H1 (cell line): ENCODE measurements at regions not wholly inside any gene's neighbourhood (a gene's known extent, or its start where the extent isn't known, plus 50 kb on each side); places are given as distances from the start of the nearest gene placed in this dataset.

Experiments used
- CTCF ChIA-PET: fragments of 300-600 bp; sonication (Branson Sonifier 250); formaldehyde crosslinking; loops from one replicate; lab custom pipeline; 2021; ENCODE audit not compliant: partially characterized antibody; lab: Charles Lee
- POLR2A ChIA-PET: fragments of 300-600 bp; sonication (Branson Sonifier 250); formaldehyde crosslinking; loops from one replicate; lab custom pipeline; 2021; ENCODE audit warnings: inconsistent platforms; ENCODE audit not compliant: partially characterized antibody; lab: Charles Lee
- DNase-seq, 2 experiments: peaks; one replicate each; pipeline versions ENCODE4 v3.0.0 to v3.0.0-alpha.2; 2010 to 2022; ENCODE audit warnings: low spot score in 2 of 2, low read depth in 1 of 2, mixed read lengths in 1 of 2
- FAIRE-seq: peaks from 2 replicates; lab custom pipeline; 2011; peaks lifted over from hg19 to GRCh38; lab: Jason Lieb, UNC
- H2AFZ ChIP-seq: 2 replicates; pipeline ENCODE4 v1.8.1; 2012; ENCODE audit warnings: low read length, inconsistent platforms
- H2AK5ac ChIP-seq: 2 replicates; pipeline ENCODE4 v1.6.1; 2013; ENCODE audit warnings: low read depth, low read length
- H2BK120ac ChIP-seq: replicated peaks from 2 replicates; pipeline ENCODE3; 2013; ENCODE audit warnings: low read depth, low read length, inconsistent platforms
- H2BK12ac ChIP-seq: 2 replicates; pipeline ENCODE4 v1.6.1; 2013; ENCODE audit warnings: low read depth, low read length
- H2BK15ac ChIP-seq: 2 replicates; pipeline ENCODE4 v1.6.1; 2013; ENCODE audit warnings: low read length
- H2BK20ac ChIP-seq: 2 replicates; pipeline ENCODE4 v1.6.1; 2013; ENCODE audit warnings: low read length
- H2BK5ac ChIP-seq: 2 replicates; pipeline ENCODE4 v1.6.1; 2013; ENCODE audit warnings: low read depth, low read length
- H3K14ac ChIP-seq: 2 replicates; pipeline ENCODE4 v1.6.1; 2013; ENCODE audit warnings: inconsistent platforms; ENCODE audit not compliant: insufficient read length
- H3K18ac ChIP-seq: 2 replicates; pipeline ENCODE4 v1.6.1; 2013; ENCODE audit warnings: low read length; ENCODE audit errors: extremely low read depth
- H3K23ac ChIP-seq: 2 replicates; pipeline ENCODE4 v1.6.1; 2013; ENCODE audit warnings: inconsistent platforms; ENCODE audit not compliant: insufficient read length
- H3K23me2 ChIP-seq: 2 replicates; pipeline ENCODE4 v1.6.1; 2013; ENCODE audit warnings: low read depth, low read length
- H3K27ac ChIP-seq: 2 replicates; pipeline ENCODE4 v1.6.1; 2011; ENCODE audit warnings: low read depth, low read length, inconsistent platforms
- H3K27me3 ChIP-seq, 4 experiments: replicated peaks in 1 of 4; 1 replicate in 1 of 4; 2 replicates in 3 of 4; pipeline versions ENCODE4 v1.6.1 to v1.8.1; 2011 to 2013; ENCODE audit warnings: low read length in 3 of 4, mild to moderate bottlenecking in 3 of 4, inconsistent platforms in 2 of 4, mixed read lengths in 2 of 4, moderate library complexity in 1 of 4; ENCODE audit not compliant: control insufficient read depth in 3 of 4, insufficient read depth in 3 of 4; ENCODE audit errors: extremely low read depth in 1 of 4
- H3K36me3 ChIP-seq, 4 experiments: 2 replicates each; pipeline versions ENCODE4 v1.6.1 to v1.8.1; 2011 to 2013; ENCODE audit warnings: mild to moderate bottlenecking in 4 of 4, low read length in 3 of 4, moderate library complexity in 2 of 4, control low read depth in 1 of 4, inconsistent platforms in 1 of 4; ENCODE audit not compliant: insufficient read depth in 4 of 4, control insufficient read depth in 2 of 4
- H3K4ac ChIP-seq: replicated peaks from 2 replicates; pipeline ENCODE3; 2013; ENCODE audit warnings: low read length, low read depth, mixed read lengths, inconsistent platforms; ENCODE audit not compliant: insufficient read length
- H3K4me1 ChIP-seq, 4 experiments: replicated peaks in 1 of 4; 1 replicate in 1 of 4; 2 replicates in 3 of 4; pipeline versions ENCODE4 v1.6.1 to v1.8.1; 2011 to 2013; ENCODE audit warnings: low read length in 3 of 4, inconsistent platforms in 2 of 4, mixed read lengths in 1 of 4; ENCODE audit not compliant: insufficient read depth in 4 of 4, control insufficient read depth in 3 of 4
- H3K4me2 ChIP-seq, 2 experiments: 2 replicates each; pipeline versions ENCODE4 v1.6.1 to v1.8.1; 2011 to 2013; ENCODE audit warnings: low read depth in 2 of 2, low read length in 2 of 2, control low read depth in 1 of 2, inconsistent platforms in 1 of 2, mild to moderate bottlenecking in 1 of 2; ENCODE audit not compliant: insufficient read depth in 1 of 2
- H3K4me3 ChIP-seq, 4 experiments: fragments of 200-600, 300-600 bp in 1 of 4; sonication (generic), shearing (Covaris generic), sonication (Bioruptor Twin) in 1 of 4; 2 replicates each; pipeline versions ENCODE4 v1.5.1 to v1.8.1; 2011 to 2016; ENCODE audit warnings: low read length in 4 of 4, low read depth in 3 of 4, control low read depth in 2 of 4, inconsistent platforms in 2 of 4, mild to moderate bottlenecking in 2 of 4, mixed read lengths in 1 of 4, moderate library complexity in 1 of 4; ENCODE audit not compliant: insufficient read depth in 2 of 4; ENCODE audit errors: extremely low read depth in 1 of 4
- H3K56ac ChIP-seq: replicated peaks from 2 replicates; pipeline ENCODE3; 2013; ENCODE audit warnings: low read depth, mild to moderate bottlenecking, mixed read lengths, low read length, inconsistent platforms; ENCODE audit not compliant: insufficient read length
- H3K79me1 ChIP-seq: 2 replicates; pipeline ENCODE4 v1.6.1; 2013; ENCODE audit warnings: low read depth, low read length, control low read depth
- H3K79me2 ChIP-seq, 2 experiments: 2 replicates each; pipeline versions ENCODE4 v1.6.1 to v1.8.1; 2012 to 2013; ENCODE audit warnings: low read length in 2 of 2, mild to moderate bottlenecking in 2 of 2, inconsistent platforms in 1 of 2; ENCODE audit not compliant: insufficient read depth in 2 of 2, control insufficient read depth in 1 of 2
- H3K9ac ChIP-seq, 4 experiments: replicated peaks in 1 of 4; 1 replicate in 1 of 4; 2 replicates in 3 of 4; pipeline versions ENCODE4 v1.6.1 to v1.8.1; 2011 to 2013; ENCODE audit warnings: low read depth in 3 of 4, low read length in 3 of 4, control low read depth in 2 of 4, mild to moderate bottlenecking in 2 of 4, moderate library complexity in 2 of 4, inconsistent platforms in 1 of 4; ENCODE audit errors: extremely low read depth in 1 of 4
- H3K9me3 ChIP-seq, 2 experiments: 2 replicates each; pipeline versions ENCODE4 v1.6.1 to v1.8.1; 2012 to 2013; ENCODE audit warnings: mild to moderate bottlenecking in 2 of 2, moderate library complexity in 2 of 2, control low read depth in 1 of 2, inconsistent platforms in 1 of 2, low read depth in 1 of 2, low read length in 1 of 2, mixed read lengths in 1 of 2; ENCODE audit not compliant: insufficient read depth in 2 of 2
- H4K20me1 ChIP-seq, 2 experiments: replicated peaks in 1 of 2; 2 replicates each; pipeline versions ENCODE3 to v1.8.1; 2011 to 2013; ENCODE audit warnings: inconsistent platforms in 2 of 2, low read length in 2 of 2, mild to moderate bottlenecking in 1 of 2; ENCODE audit not compliant: insufficient read depth in 2 of 2, control insufficient read depth in 1 of 2
- H4K5ac ChIP-seq: 2 replicates; pipeline ENCODE4 v1.6.1; 2013; ENCODE audit warnings: low read length, low read depth, mixed read lengths, inconsistent platforms; ENCODE audit not compliant: insufficient read length
- H4K8ac ChIP-seq: 2 replicates; pipeline ENCODE4 v1.8.0; 2013; ENCODE audit warnings: mild to moderate bottlenecking, moderate library complexity, low read length, inconsistent platforms; ENCODE audit not compliant: insufficient read depth; ENCODE audit errors: extremely low read depth
- H4K91ac ChIP-seq: replicated peaks from 2 replicates; pipeline ENCODE3; 2013; ENCODE audit warnings: low read length, mixed read lengths, inconsistent platforms; ENCODE audit not compliant: insufficient read length
- POU5F1 ChIP-seq: IDR thresholded peaks from 2 replicates; pipeline ENCODE4 v1.6.1; 2011; ENCODE audit warnings: low read depth, mild to moderate bottlenecking, low read length, moderate library complexity
- WGBS, 2 experiments: shearing (Covaris generic) in 1 of 2; methylation state at CpG; one replicate each; pipeline versions ENCODE4 v1.1.6 to v1.1.7; 2013 to 2015; ENCODE audit warnings: low lambda C conversion rate in 2 of 2, mixed read lengths in 2 of 2, inconsistent platforms in 1 of 2, low coverage in 1 of 2, missing lambda C conversion rate in 1 of 2; ENCODE audit not compliant: insufficient replicate concordance in 2 of 2, insufficient coverage in 1 of 2, insufficient read length in 1 of 2; ENCODE audit errors: extremely low coverage in 1 of 2, missing lambda C conversion rate in 1 of 2; 5-methylcytosine and 5-hydroxymethylcytosine counted together
- TF ChIP-seq, protein P1 (sequence below), 3 experiments: IDR thresholded peaks; 1 replicate in 2 of 3; 2 replicates in 1 of 3; pipeline versions ENCODE4 v1.5.1 to v1.6.1; 2011; ENCODE audit warnings: low read length in 3 of 3, mild to moderate bottlenecking in 3 of 3, inconsistent platforms in 2 of 3, low read depth in 1 of 3, moderate library complexity in 1 of 3; ENCODE audit not compliant: insufficient read depth in 1 of 3; ENCODE audit errors: control extremely low read depth in 1 of 3
- TF ChIP-seq, protein P2 (sequence below): IDR thresholded peaks from 2 replicates; pipeline ENCODE4 v1.6.1; 2012; ENCODE audit warnings: low read length, inconsistent platforms

GRCh38 chr2:21930226-21930625, 806.5 kb downstream of the TDRD15 start:
- FAIRE-seq: no peak
- H3K23me2 ChIP-seq: no peaks in the 10 kb centered on the region
- POLR2A ChIA-PET: no interaction called here

More at GRCh38 chr2:21930226-21930625, 806.5 kb downstream of the TDRD15 start:
- Histone ChIP-seq H3K4me3 (no peak overlapping the region), H3K79me1 (no peaks in the 10 kb centered on the region), H3K9me3 (no peaks in the 10 kb centered on the region; a peak in 1 of 4 replicates), H2BK20ac (no peak overlapping the region), H4K20me1 (no peaks in the 10 kb centered on the region), H3K56ac (no peak overlapping the region), H3K14ac (no peak overlapping the region), H2BK5ac (no peak overlapping the region), H2AFZ (no peak overlapping the region), H2BK12ac (no peak overlapping the region), H2BK15ac (no peak overlapping the region), H2AK5ac (no peak overlapping the region), H3K4ac (no peak overlapping the region), H3K9ac (no peak overlapping the region), H3K23ac (no peak overlapping the region), H3K79me2 (no peaks in the 10 kb centered on the region), H4K8ac (no peak overlapping the region), H3K36me3 (no peaks in the 10 kb centered on the region), H3K27me3 (no peaks in the 10 kb centered on the region), H4K5ac (no peak overlapping the region), H3K27ac (no peak overlapping the region), H4K91ac (no peak overlapping the region), H2BK120ac (no peak overlapping the region), H3K18ac (no peak overlapping the region)
- CTCF ChIA-PET: interaction anchor here (1.2 kb wide), 1 partner anchor 23 kb away, joined by 3 read pairs; no protein-coding TSS in a partner anchor
- no peak for DNase-seq
- WGBS, 2 experiments: 96% methylated on average over 2 of the region's 2 CpGs; no CpG with 5 or more reads in 1 of the 2 experiments
- TF ChIP-seq, protein P1, sequence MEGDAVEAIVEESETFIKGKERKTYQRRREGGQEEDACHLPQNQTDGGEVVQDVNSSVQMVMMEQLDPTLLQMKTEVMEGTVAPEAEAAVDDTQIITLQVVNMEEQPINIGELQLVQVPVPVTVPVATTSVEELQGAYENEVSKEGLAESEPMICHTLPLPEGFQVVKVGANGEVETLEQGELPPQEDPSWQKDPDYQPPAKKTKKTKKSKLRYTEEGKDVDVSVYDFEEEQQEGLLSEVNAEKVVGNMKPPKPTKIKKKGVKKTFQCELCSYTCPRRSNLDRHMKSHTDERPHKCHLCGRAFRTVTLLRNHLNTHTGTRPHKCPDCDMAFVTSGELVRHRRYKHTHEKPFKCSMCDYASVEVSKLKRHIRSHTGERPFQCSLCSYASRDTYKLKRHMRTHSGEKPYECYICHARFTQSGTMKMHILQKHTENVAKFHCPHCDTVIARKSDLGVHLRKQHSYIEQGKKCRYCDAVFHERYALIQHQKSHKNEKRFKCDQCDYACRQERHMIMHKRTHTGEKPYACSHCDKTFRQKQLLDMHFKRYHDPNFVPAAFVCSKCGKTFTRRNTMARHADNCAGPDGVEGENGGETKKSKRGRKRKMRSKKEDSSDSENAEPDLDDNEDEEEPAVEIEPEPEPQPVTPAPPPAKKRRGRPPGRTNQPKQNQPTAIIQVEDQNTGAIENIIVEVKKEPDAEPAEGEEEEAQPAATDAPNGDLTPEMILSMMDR (IDR thresholded peaks at IDR 0.05; ENCODE audit: control extremely low read depth in 1 of 3, insufficient read depth in 1 of 3, low read depth in 1 of 3, low read length in 3 of 3): no peak
- TF ChIP-seq, protein P2, sequence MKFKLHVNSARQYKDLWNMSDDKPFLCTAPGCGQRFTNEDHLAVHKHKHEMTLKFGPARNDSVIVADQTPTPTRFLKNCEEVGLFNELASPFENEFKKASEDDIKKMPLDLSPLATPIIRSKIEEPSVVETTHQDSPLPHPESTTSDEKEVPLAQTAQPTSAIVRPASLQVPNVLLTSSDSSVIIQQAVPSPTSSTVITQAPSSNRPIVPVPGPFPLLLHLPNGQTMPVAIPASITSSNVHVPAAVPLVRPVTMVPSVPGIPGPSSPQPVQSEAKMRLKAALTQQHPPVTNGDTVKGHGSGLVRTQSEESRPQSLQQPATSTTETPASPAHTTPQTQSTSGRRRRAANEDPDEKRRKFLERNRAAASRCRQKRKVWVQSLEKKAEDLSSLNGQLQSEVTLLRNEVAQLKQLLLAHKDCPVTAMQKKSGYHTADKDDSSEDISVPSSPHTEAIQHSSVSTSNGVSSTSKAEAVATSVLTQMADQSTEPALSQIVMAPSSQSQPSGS: no peak
- TF ChIP-seq POU5F1: no peak
- TF ChIP-seq, all 59 proteins: peak for 0
- Histone ChIP-seq H3K4me1 (no peaks in the 10 kb centered on the region), H3K4me2 (no peak overlapping the region)
